Endothelial cell of umbilical vein (primary cell): ENCODE measurements at regions not wholly inside any gene's neighbourhood (a gene's known extent, or its start where the extent isn't known, plus 50 kb on each side); places are given as distances from the start of the nearest gene placed in this dataset.
"Not testable (repeated sequence)": the region's sequence is repeated elsewhere in the genome, so short reads cannot be mapped to it uniquely, and the experiment has no call there.

ENCODE experiments used
- BruUV-seq: library from RNA; stranded (reverse); fragments of 400-500 nt; replicated peaks from 2 replicates; lab custom pipeline; 2021; lab: Mats Ljungman, UMichigan
- CTCF ChIA-PET: fragments of 300-600, 350-600 bp; sonication (Branson Sonifier 250); formaldehyde crosslinking; loops from one replicate; lab custom pipeline; 2021; ENCODE audit warnings: antibody characterized with exemption, inconsistent platforms; lab: Charles Lee
- POLR2A ChIA-PET: fragments of 300-600, 350-600 bp; sonication (Branson Sonifier 250); formaldehyde crosslinking; loops from one replicate; lab custom pipeline; 2021; ENCODE audit warnings: antibody characterized with exemption, inconsistent platforms; lab: Charles Lee
- DNase-seq: peaks from one replicate; pipeline ENCODE4 v3.0.0-alpha.2; 2011; ENCODE audit warnings: low read depth, low spot score
- FAIRE-seq: peaks from 2 replicates; lab custom pipeline; 2011; peaks lifted over from hg19 to GRCh38; lab: Jason Lieb, UNC
- H2AFZ ChIP-seq: 2 replicates; pipeline ENCODE4 v1.6.0; 2012; ENCODE audit warnings: low read depth, low read length, control low read depth, inconsistent platforms
- H3K27ac ChIP-seq: 2 replicates; pipeline ENCODE4 v1.5.1; 2011; ENCODE audit warnings: low read depth, mild to moderate bottlenecking, control low read depth, low read length, moderate library complexity; ENCODE audit not compliant: insufficient read depth
- H3K27me3 ChIP-seq, 2 experiments: 2 replicates each; pipeline versions ENCODE4 v1.6.0 to v1.6.1; 2011; ENCODE audit warnings: low read length in 2 of 2, mixed read lengths in 1 of 2; ENCODE audit not compliant: control insufficient read depth in 2 of 2, insufficient read depth in 2 of 2
- H3K36me3 ChIP-seq, 2 experiments: 2 replicates in 1 of 2; 3 replicates in 1 of 2; pipeline ENCODE4 v1.5.1; 2011; ENCODE audit warnings: low read length in 2 of 2, mild to moderate bottlenecking in 1 of 2, moderate library complexity in 1 of 2; ENCODE audit not compliant: control insufficient read depth in 2 of 2, insufficient read depth in 2 of 2; ENCODE audit errors: extremely low read depth in 1 of 2
- H3K4me1 ChIP-seq: 3 replicates; pipeline ENCODE4 v1.5.1; 2011; ENCODE audit warnings: mild to moderate bottlenecking, low read length; ENCODE audit not compliant: control insufficient read depth, insufficient read depth; ENCODE audit errors: extremely low read depth
- H3K4me2 ChIP-seq: 2 replicates; pipeline ENCODE4 v1.6.1; 2011; ENCODE audit warnings: low read length, control low read depth, mixed read lengths; ENCODE audit not compliant: insufficient read depth
- H3K4me3 ChIP-seq, 3 experiments: fragments of 200-600 bp in 1 of 3; sonication (generic), shearing (Covaris generic) in 1 of 3; replicated peaks in 1 of 3; 2 replicates each; pipeline ENCODE4 v1.5.1; 2011 to 2016; ENCODE audit warnings: control low read depth in 3 of 3, low read length in 3 of 3, mild to moderate bottlenecking in 2 of 3, inconsistent platforms in 1 of 3, low read depth in 1 of 3, moderate library complexity in 1 of 3; ENCODE audit not compliant: insufficient read depth in 1 of 3
- H3K79me2 ChIP-seq: 2 replicates; pipeline ENCODE4 v1.6.0; 2012; ENCODE audit warnings: low read length, inconsistent platforms; ENCODE audit not compliant: control insufficient read depth, insufficient read depth
- H3K9ac ChIP-seq: replicated peaks from 2 replicates; pipeline ENCODE3; 2011; ENCODE audit warnings: low read length, control low read depth; ENCODE audit not compliant: insufficient read depth; ENCODE audit errors: extremely low read depth
- H3K9me1 ChIP-seq: replicated peaks from 3 replicates; pipeline ENCODE4 v1.6.0; 2011; ENCODE audit warnings: mild to moderate bottlenecking, low read length; ENCODE audit not compliant: control insufficient read depth, insufficient read depth; ENCODE audit errors: extremely low read depth
- H3K9me3 ChIP-seq: replicated peaks from 2 replicates; pipeline ENCODE4 v1.5.1; 2012; ENCODE audit warnings: low read length, inconsistent platforms; ENCODE audit not compliant: control insufficient read depth, insufficient read depth
- H4K20me1 ChIP-seq: replicated peaks from 2 replicates; pipeline ENCODE3; 2011; ENCODE audit warnings: mild to moderate bottlenecking, low read length; ENCODE audit not compliant: control insufficient read depth, insufficient read depth; ENCODE audit errors: extremely low read depth
- CTCF ChIP-seq, 2 donors: IDR thresholded peaks; 1 replicate in 1 of 2; 2 replicates in 1 of 2; pipeline ENCODE4 v1.5.1; 2011; ENCODE audit warnings: low read length in 2 of 2, mild to moderate bottlenecking in 2 of 2, moderate library complexity in 2 of 2, control low read depth in 1 of 2, inconsistent platforms in 1 of 2, low read depth in 1 of 2; ENCODE audit not compliant: insufficient read depth in 1 of 2; ENCODE audit errors: extremely low read depth in 1 of 2
- EZH2 ChIP-seq: IDR thresholded peaks from 2 replicates; pipeline ENCODE4 v1.6.1; 2012; ENCODE audit warnings: borderline replicate concordance, low read depth, mild to moderate bottlenecking, moderate library complexity, low read length, inconsistent platforms; ENCODE audit not compliant: severe bottlenecking
- FOS ChIP-seq: IDR thresholded peaks from 2 replicates; pipeline ENCODE4 v1.6.1; 2011; ENCODE audit warnings: mild to moderate bottlenecking, low read length, moderate library complexity, borderline replicate concordance; ENCODE audit not compliant: insufficient read depth
- GATA2 ChIP-seq: IDR thresholded peaks from 2 replicates; pipeline ENCODE4 v1.7.0; 2011; ENCODE audit warnings: low read depth, mild to moderate bottlenecking, moderate library complexity, mixed read lengths, low read length; ENCODE audit not compliant: insufficient read length, insufficient read depth
- JUN ChIP-seq: IDR thresholded peaks from 2 replicates; pipeline ENCODE4 v1.6.1; 2011; ENCODE audit warnings: borderline replicate concordance, low read depth; ENCODE audit not compliant: insufficient read length, insufficient read depth
- MAX ChIP-seq: IDR thresholded peaks from 2 replicates; pipeline ENCODE4 v1.6.1; 2011; ENCODE audit not compliant: insufficient read depth, insufficient read length
- MYC ChIP-seq: IDR thresholded peaks from one replicate; pipeline ENCODE4 v1.6.1; 2011; ENCODE audit warnings: mild to moderate bottlenecking, low read depth, low read length
- POLR2A ChIP-seq: IDR thresholded peaks from 2 replicates; pipeline ENCODE4 v1.6.1; 2012; ENCODE audit warnings: low read depth, mild to moderate bottlenecking, control low read depth, low read length
- POLR2AphosphoS5 ChIP-seq: IDR thresholded peaks from 2 replicates; pipeline ENCODE4 v1.6.1; 2012; ENCODE audit warnings: low read depth, mild to moderate bottlenecking, control low read depth, low read length, moderate library complexity; ENCODE audit not compliant: insufficient read depth
- dilution Hi-C: fragments of 300-500 bp; cut with MboI; formaldehyde crosslinking; loops from one replicate; pipeline ENCODE4 v1.15.0; 2019; ENCODE audit warnings: low sequenced_read_pairs; ENCODE audit not compliant: extremely low pct_ligation_motif_present
- intact Hi-C: fragments of 100-400 bp; cut with micrococcal nuclease; formaldehyde crosslinking; loops from one replicate; pipeline ENCODE4 v1.10.0; 2022

GRCh38 chr6:15935661-15936060 is 193.2 kb upstream of the MYLIP start:
- H3K4me2 ChIP-seq, result no peak overlapping the region
- no peak for FAIRE-seq
- H3K9ac ChIP-seq, result no peak overlapping the region
- H3K9me3 ChIP-seq, result no peaks in the 10 kb centered on the region
- no peak for DNase-seq
- H3K9me1 ChIP-seq, result no peaks in the 10 kb centered on the region
- BruUV-seq, result no TSS peak
- no peak for TF ChIP-seq FOS
- TF ChIP-seq POLR2AphosphoS5, result no peak
- no peak for TF ChIP-seq GATA2
- no peak for TF ChIP-seq POLR2A
- no peak for TF ChIP-seq EZH2
- TF ChIP-seq JUN, result no peak
- no peak for TF ChIP-seq MYC
- no peak for TF ChIP-seq CTCF (IDR thresholded peaks at IDR 0.05; ENCODE audit: extremely low read depth in 1 of 2, insufficient read depth in 1 of 2, low read depth in 1 of 2, low read length in 2 of 2)
- no peak for TF ChIP-seq MAX
- ChIA-PET POLR2A (no interaction called here), CTCF (no interaction called here)
- peaks cover 5% of the 10 kb centered on the region for H3K4me1 ChIP-seq
- intact Hi-C loops (no loop called here), dilution Hi-C loops (no loop called here)
- no peak overlapping the region for H2AFZ ChIP-seq
- no peak overlapping the region for H3K4me3 ChIP-seq
- H4K20me1 ChIP-seq, result no peaks in the 10 kb centered on the region
- no peaks in the 10 kb centered on the region for H3K27me3 ChIP-seq
- no peak overlapping the region for H3K27ac ChIP-seq
- no peaks in the 10 kb centered on the region for H3K36me3 ChIP-seq
- H3K79me2 ChIP-seq, result no peaks in the 10 kb centered on the region

GRCh38 chr6:15931697-15932096 is 197.2 kb upstream of the MYLIP start:
- CTCF ChIA-PET, H3K4me1 ChIP-seq, POLR2A ChIA-PET, H3K9me1 ChIP-seq, DNase-seq, dilution Hi-C loops, H3K4me2 ChIP-seq, BruUV-seq, H3K79me2 ChIP-seq, H2AFZ ChIP-seq, intact Hi-C loops, H3K36me3 ChIP-seq, H3K27me3 ChIP-seq, H4K20me1 ChIP-seq, H3K27ac ChIP-seq, FAIRE-seq, H3K9me3 ChIP-seq, H3K4me3 ChIP-seq, H3K9ac ChIP-seq: not testable (repeated sequence)
